Body of pancreas (tissue), 4 donors: ENCODE measurements at regions not wholly inside any gene's neighbourhood (a gene's known extent, or its start where the extent isn't known, plus 50 kb on each side); places are given as distances from the start of the nearest gene placed in this dataset.

ENCODE experiments used
- POLR2A ChIP-seq, 3 donors: fragments of 450-650 bp; IDR thresholded peaks; one replicate each; pipeline ENCODE4 v1.6.1; 2016; ENCODE audit warnings: antibody characterized with exemption in 3 of 3, mild to moderate bottlenecking in 2 of 3
- TF ChIP-seq, protein P1 (sequence below), 7 experiments: fragments of 450-650 bp in 4 of 7; fragments of 200-600 bp in 3 of 7; sonication (generic) in 3 of 7; IDR thresholded peaks; one replicate each; pipeline ENCODE4 v1.5.1; 2016 to 2019; ENCODE audit warnings: antibody characterized with exemption in 7 of 7

DNA sequence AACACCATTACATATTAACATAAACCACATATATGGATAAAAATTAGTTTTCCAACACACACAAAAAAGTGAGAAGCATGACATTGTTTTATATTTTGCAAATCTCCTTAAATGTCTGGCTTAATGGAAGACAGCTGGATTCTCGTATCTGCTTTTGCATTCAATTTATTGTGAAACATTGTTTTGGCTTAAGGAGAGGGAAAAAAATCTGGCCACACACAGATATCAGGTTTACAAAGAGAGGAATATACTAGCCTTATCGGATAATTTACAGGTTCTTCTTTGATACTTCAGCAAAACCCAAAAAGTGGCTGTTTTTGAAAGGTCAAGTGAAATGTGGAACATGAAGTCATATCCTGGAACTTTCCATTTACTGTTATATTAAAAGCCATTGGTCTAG, 523.5 kb upstream of the ARGLU1 start:
- TF ChIP-seq POLR2A (IDR thresholded peaks at IDR 0.05) = no peak
- TF ChIP-seq, protein P1, sequence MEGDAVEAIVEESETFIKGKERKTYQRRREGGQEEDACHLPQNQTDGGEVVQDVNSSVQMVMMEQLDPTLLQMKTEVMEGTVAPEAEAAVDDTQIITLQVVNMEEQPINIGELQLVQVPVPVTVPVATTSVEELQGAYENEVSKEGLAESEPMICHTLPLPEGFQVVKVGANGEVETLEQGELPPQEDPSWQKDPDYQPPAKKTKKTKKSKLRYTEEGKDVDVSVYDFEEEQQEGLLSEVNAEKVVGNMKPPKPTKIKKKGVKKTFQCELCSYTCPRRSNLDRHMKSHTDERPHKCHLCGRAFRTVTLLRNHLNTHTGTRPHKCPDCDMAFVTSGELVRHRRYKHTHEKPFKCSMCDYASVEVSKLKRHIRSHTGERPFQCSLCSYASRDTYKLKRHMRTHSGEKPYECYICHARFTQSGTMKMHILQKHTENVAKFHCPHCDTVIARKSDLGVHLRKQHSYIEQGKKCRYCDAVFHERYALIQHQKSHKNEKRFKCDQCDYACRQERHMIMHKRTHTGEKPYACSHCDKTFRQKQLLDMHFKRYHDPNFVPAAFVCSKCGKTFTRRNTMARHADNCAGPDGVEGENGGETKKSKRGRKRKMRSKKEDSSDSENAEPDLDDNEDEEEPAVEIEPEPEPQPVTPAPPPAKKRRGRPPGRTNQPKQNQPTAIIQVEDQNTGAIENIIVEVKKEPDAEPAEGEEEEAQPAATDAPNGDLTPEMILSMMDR (IDR thresholded peaks at IDR 0.05) = no peak
